ENCODE measurements at regions not wholly inside any gene's neighbourhood (a gene's known extent, or its start where the extent isn't known, plus 50 kb on each side); places are given as distances from the start of the nearest gene placed in this dataset.

DNA sequence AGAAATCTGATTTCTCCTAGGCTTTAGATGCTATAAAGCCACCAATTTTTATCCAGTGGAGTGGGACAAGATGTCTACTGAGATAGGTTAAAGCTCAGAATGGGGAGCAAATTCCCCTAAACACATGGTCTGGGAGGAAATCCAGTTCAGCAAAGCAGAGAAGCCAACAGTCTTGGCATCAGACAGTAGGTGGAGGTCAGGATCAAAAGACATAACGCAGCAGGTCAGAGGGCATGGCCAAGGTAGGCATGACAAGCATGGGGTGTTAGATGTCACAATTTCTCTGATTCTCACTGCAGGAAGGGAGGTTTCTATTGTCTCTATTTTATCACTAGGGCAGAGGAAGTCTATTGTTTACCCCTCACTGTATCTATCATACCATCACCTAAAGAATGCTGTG lies 288.2 kb downstream of the ACTL7B start:
- Histone ChIP-seq H3K9ac (ENCODE audit: low read length) (no peak overlapping the region), H3K79me2 (ENCODE audit: control insufficient read depth, insufficient read depth, low read length) (no peaks in the 10 kb centered on the region), H2AFZ (ENCODE audit: insufficient read depth, low read depth, low read length, poor library complexity, severe bottlenecking) (no peak overlapping the region), H3K27me3 (replicated peaks in 1 of 4; ENCODE audit: control extremely low read depth in 1 of 4, control insufficient read depth in 3 of 4, insufficient read depth in 4 of 4, low read length in 3 of 4) (no peaks in the 10 kb centered on the region), H3K9me3 (ENCODE audit: control extremely low read depth in 1 of 3, control insufficient read depth in 2 of 3, insufficient read depth in 1 of 3, low read length in 2 of 3) (no peaks in the 10 kb centered on the region), H3K4me2 (replicated peaks; ENCODE audit: low read depth, low read length, poor library complexity, severe bottlenecking) (no peak overlapping the region), H3K27ac (ENCODE audit: low read length in 2 of 2) (no peak overlapping the region), H3K36me3 (replicated peaks in 1 of 2; ENCODE audit: control extremely low read depth in 1 of 2, control insufficient read depth in 1 of 2, extremely low read depth in 1 of 2, insufficient read depth in 2 of 2, low read length in 1 of 2) (no peaks in the 10 kb centered on the region), H4K20me1 (ENCODE audit: control insufficient read depth, insufficient read depth, low read length, poor library complexity, severe bottlenecking) (no peaks in the 10 kb centered on the region), H3K4me3 (ENCODE audit: control extremely low read depth in 1 of 5, extremely low read depth in 1 of 5, insufficient read depth in 1 of 5, low read depth in 2 of 5, low read length in 4 of 5) (no peak overlapping the region), H3K4me1 (ENCODE audit: control insufficient read depth in 2 of 2, insufficient read depth in 2 of 2, low read length in 2 of 2) (no peaks in the 10 kb centered on the region)
- ATAC-seq (ENCODE audit: low read depth): no peak
- CTCF ChIA-PET: interaction anchor here (4.0 to 4.5 kb wide), 2 partner anchors 10 to 1102 kb away, joined by 13 to 38 read pairs; no protein-coding TSS in a partner anchor
- WGBS (ENCODE audit: insufficient coverage): 100% methylated on average over 1 of the region's 1 CpG
- TF ChIP-seq, protein P1, sequence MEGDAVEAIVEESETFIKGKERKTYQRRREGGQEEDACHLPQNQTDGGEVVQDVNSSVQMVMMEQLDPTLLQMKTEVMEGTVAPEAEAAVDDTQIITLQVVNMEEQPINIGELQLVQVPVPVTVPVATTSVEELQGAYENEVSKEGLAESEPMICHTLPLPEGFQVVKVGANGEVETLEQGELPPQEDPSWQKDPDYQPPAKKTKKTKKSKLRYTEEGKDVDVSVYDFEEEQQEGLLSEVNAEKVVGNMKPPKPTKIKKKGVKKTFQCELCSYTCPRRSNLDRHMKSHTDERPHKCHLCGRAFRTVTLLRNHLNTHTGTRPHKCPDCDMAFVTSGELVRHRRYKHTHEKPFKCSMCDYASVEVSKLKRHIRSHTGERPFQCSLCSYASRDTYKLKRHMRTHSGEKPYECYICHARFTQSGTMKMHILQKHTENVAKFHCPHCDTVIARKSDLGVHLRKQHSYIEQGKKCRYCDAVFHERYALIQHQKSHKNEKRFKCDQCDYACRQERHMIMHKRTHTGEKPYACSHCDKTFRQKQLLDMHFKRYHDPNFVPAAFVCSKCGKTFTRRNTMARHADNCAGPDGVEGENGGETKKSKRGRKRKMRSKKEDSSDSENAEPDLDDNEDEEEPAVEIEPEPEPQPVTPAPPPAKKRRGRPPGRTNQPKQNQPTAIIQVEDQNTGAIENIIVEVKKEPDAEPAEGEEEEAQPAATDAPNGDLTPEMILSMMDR (IDR thresholded peaks at IDR 0.05): no peak
- TF ChIP-seq EZH2 (IDR thresholded peaks at IDR 0.05; ENCODE audit: borderline replicate concordance, insufficient read depth, low read depth, low read length, poor library complexity, severe bottlenecking): no peak
- intact Hi-C loops (cut with micrococcal nuclease): loop anchor here (5.0 kb wide), 1 partner anchor 1425 kb away; no protein-coding TSS in a partner anchor
- Mint-ChIP-seq H3K27ac (no peak overlapping the region), H3K27me3 (peaks cover 9% of the 10 kb centered on the region), H3K4me1 (no peaks in the 10 kb centered on the region), H3K4me3 (no peak overlapping the region), H3K9me3 (ENCODE audit: insufficient read depth) (no peaks in the 10 kb centered on the region)
- DNase-seq: no peak
- POLR2A ChIA-PET: no interaction called here

DNA sequence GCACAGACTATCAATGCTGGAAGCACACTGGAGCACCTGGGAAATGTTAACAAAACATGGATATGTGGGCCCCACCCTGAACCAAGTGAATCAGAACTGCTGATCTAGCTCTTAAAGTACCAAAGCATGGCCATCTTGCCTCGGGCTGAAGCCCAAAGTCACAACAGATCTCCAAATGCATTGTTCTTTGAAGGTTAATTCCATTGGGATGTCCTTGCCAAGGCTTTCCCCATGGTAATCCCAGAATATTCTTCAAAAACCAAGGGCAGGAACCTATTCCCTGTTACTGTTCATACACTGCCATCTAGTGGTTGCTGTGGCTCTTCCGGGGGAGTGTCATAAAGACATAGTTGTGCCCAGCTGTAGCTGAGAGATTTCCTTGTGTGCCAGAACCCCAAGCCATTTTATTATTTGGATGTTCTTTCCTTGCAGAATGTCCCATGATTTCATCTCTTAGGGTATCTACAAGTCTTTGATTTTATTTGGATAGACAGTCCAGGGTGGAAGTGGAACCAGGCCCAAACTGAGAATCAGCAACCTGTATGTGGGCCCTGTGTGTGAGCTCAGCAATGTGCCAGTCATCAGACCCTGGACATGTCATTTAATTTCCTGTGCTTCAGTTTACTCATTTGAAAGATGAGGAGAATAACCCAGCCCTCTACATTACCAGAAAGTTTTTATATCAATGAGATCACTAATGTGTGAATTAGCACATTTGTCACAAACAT lies 290.0 kb downstream of the ACTL7B start:
- Histone ChIP-seq H3K79me2 (ENCODE audit: control insufficient read depth, insufficient read depth, low read length) (no peaks in the 10 kb centered on the region), H3K4me3 (ENCODE audit: control extremely low read depth in 1 of 5, extremely low read depth in 1 of 5, insufficient read depth in 1 of 5, low read depth in 2 of 5, low read length in 4 of 5) (no peak overlapping the region), H3K27ac (ENCODE audit: low read length in 2 of 2) (no peak overlapping the region), H2AFZ (ENCODE audit: insufficient read depth, low read depth, low read length, poor library complexity, severe bottlenecking) (no peak overlapping the region), H3K4me2 (replicated peaks; ENCODE audit: low read depth, low read length, poor library complexity, severe bottlenecking) (no peak overlapping the region), H3K9me3 (ENCODE audit: control extremely low read depth in 1 of 3, control insufficient read depth in 2 of 3, insufficient read depth in 1 of 3, low read length in 2 of 3) (no peaks in the 10 kb centered on the region), H4K20me1 (ENCODE audit: control insufficient read depth, insufficient read depth, low read length, poor library complexity, severe bottlenecking) (no peaks in the 10 kb centered on the region), H3K36me3 (replicated peaks in 1 of 2; ENCODE audit: control extremely low read depth in 1 of 2, control insufficient read depth in 1 of 2, extremely low read depth in 1 of 2, insufficient read depth in 2 of 2, low read length in 1 of 2) (no peaks in the 10 kb centered on the region), H3K27me3 (replicated peaks in 1 of 4; ENCODE audit: control extremely low read depth in 1 of 4, control insufficient read depth in 3 of 4, insufficient read depth in 4 of 4, low read length in 3 of 4) (no peaks in the 10 kb centered on the region), H3K4me1 (ENCODE audit: control insufficient read depth in 2 of 2, insufficient read depth in 2 of 2, low read length in 2 of 2) (no peaks in the 10 kb centered on the region), H3K9ac (ENCODE audit: low read length) (no peak overlapping the region)
- DNase-seq: peak; percentile 65
- 50% methylated on average over 2 of the region's 2 CpGs for WGBS (ENCODE audit: insufficient coverage)
- intact Hi-C loops (cut with micrococcal nuclease): loop anchor here (1.0 to 5.0 kb wide), 2 partner anchors 1101 to 1424 kb away; no protein-coding TSS in a partner anchor
- no peak for TF ChIP-seq EZH2 (IDR thresholded peaks at IDR 0.05; ENCODE audit: borderline replicate concordance, insufficient read depth, low read depth, low read length, poor library complexity, severe bottlenecking)
- TF ChIP-seq, protein P1 (IDR thresholded peaks at IDR 0.05): peak; percentile 85
- H3K27ac Mint-ChIP-seq: no peak overlapping the region
- H3K4me3 Mint-ChIP-seq: no peak overlapping the region
- peaks cover 6% of the 10 kb centered on the region for H3K27me3 Mint-ChIP-seq
- ChIA-PET POLR2A (no interaction called here), CTCF (interaction anchor here (0.6 to 4.5 kb wide), 18 partner anchors 10 to 1430 kb away, joined by 3 to 38 read pairs (median 4); no protein-coding TSS in a partner anchor)
- no peak for ATAC-seq (ENCODE audit: low read depth)
- no peaks in the 10 kb centered on the region for H3K9me3 Mint-ChIP-seq (ENCODE audit: insufficient read depth)
- H3K4me1 Mint-ChIP-seq: no peaks in the 10 kb centered on the region

Data from B cell (primary cell).